ENCODE measurements at regions not wholly inside any gene's neighbourhood (a gene's known extent, or its start where the extent isn't known, plus 50 kb on each side); places are given as distances from the start of the nearest gene placed in this dataset.

DNA sequence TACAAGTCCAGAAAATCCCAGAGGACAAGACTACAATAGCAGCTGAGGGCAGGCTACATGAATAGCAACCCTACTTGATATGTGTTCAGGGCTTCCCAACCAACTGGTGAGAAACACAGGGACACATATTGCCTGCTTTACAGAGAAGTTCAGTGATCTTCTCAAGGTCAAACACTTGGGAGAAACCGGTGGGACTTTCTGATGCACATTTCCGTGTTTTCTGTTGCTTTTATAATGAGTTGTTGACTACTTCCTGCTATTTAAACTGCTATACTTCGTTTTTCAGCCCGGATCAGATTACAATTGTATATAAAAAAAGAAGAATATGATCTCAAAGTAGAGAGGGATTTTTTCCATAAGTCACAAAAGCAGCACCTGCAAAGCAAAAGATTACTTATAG lies 175.1 kb downstream of the SNX18 start:
- TF ChIP-seq, protein P1, sequence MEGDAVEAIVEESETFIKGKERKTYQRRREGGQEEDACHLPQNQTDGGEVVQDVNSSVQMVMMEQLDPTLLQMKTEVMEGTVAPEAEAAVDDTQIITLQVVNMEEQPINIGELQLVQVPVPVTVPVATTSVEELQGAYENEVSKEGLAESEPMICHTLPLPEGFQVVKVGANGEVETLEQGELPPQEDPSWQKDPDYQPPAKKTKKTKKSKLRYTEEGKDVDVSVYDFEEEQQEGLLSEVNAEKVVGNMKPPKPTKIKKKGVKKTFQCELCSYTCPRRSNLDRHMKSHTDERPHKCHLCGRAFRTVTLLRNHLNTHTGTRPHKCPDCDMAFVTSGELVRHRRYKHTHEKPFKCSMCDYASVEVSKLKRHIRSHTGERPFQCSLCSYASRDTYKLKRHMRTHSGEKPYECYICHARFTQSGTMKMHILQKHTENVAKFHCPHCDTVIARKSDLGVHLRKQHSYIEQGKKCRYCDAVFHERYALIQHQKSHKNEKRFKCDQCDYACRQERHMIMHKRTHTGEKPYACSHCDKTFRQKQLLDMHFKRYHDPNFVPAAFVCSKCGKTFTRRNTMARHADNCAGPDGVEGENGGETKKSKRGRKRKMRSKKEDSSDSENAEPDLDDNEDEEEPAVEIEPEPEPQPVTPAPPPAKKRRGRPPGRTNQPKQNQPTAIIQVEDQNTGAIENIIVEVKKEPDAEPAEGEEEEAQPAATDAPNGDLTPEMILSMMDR (IDR thresholded peaks at IDR 0.05), result no peak
- no peak for TF ChIP-seq POLR2A (IDR thresholded peaks at IDR 0.05)

All from Peyer's patch (tissue), 4 donors.